Non-pigmented ciliary epithelial cell (primary cell): ENCODE measurements at regions not wholly inside any gene's neighbourhood (a gene's known extent, or its start where the extent isn't known, plus 50 kb on each side); places are given as distances from the start of the nearest gene placed in this dataset.
"Not testable (repeated sequence)": the region's sequence is repeated elsewhere in the genome, so short reads cannot be mapped to it uniquely, and the experiment has no call there.

Experiments
- DNase-seq: peaks from one replicate; pipeline ENCODE4 v3.0.0-alpha.2; 2010; ENCODE audit warnings: low read depth

DNA sequence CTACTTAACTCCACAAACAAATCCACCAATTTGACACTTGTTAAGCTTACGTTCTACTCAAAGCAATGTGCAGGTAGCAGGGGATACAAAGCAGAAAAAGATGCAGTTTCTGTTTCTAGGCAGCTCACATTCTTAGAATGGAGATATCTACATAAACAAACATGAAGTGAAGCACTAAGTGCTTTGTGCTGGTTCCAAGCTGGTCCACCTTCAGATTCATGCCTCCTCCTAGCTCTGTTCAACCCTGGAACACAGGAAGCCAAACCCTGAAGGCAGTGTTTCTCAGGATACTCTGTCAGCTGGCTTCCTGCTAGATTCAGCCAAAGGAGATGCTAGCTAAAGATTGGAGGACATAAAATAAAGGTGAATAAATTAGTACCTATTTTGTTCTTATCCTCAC is 55.3 kb upstream of the NOL4 start:
- no peak for DNase-seq

DNA sequence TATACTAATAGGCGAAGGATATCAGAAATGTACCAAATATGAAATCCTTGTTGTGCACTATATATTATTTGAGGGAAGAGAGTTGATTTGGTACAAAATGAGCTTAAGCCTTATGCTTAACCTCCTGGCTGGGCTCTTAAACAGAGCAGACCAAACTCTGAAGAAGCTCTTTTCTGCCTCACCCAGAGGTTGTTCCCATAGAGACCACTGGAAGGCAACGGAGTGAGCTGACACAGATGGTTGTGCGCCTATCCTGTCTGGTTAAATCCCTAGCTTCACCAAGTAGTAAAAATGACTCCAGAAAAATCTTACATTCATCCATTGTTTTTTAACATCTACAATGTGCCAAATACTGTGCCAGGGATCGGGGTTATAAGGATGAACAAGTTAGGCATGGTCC is 55.9 kb upstream of the NOL4 start:
- no peak for DNase-seq

DNA sequence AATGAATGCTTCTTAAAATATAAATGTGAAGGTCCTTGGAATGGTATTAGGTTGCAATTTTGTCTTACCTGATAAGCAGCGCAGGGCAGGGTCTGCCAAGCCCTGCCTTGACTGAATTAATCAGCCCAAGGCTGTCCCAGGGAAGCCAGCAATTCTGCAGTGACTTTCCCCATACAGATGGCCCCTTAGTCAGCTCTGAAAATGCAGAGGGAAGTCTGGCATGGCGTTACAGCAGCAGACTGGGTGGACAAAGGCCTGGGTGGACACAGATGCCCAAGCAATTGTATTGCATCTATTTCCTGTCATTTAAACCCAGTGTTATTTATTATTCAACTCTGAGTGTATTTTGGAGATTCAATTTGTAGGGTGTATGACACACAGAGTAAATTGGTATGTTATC is 56.6 kb upstream of the NOL4 start:
- DNase-seq, result no peak

DNA sequence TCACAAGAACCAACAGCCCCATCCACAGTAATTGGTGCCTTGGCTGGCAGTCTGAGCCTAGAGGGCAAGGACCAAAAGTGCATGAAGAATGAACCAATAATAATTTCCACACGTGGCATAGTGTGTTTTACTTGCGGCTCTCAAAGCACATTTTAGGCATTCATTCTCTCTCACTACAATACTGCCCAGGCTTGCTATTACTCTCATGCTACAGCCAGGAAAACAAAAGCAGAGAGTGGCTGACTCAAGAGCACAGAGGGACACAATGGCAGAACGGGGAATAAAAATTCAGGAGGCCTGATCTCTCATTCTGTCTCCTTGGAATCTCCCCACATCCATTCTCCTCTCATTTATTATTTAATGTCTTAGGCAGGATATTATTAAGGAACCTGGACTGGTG is 57.0 kb upstream of the NOL4 start:
- DNase-seq, result no peak

DNA sequence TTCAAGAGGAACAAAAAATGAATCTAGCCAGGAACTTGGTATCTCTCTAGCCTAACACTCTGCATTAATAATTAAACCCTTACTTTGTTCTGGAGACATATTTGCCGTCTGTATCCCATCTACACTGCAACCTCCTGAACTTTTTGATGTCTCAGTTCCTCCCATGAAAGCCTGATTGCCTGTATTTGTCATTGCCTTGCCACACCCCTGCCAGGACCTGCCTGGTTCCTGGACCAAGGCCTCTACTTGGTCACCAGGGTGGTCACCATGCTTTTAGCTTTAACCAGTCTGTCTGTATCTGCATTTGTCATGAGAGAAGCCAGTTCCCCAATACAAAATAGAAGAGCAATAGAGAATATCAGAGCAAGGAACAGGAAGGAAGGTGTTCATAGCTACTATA is 58.8 kb upstream of the NOL4 start:
- DNase-seq, result no peak

DNA sequence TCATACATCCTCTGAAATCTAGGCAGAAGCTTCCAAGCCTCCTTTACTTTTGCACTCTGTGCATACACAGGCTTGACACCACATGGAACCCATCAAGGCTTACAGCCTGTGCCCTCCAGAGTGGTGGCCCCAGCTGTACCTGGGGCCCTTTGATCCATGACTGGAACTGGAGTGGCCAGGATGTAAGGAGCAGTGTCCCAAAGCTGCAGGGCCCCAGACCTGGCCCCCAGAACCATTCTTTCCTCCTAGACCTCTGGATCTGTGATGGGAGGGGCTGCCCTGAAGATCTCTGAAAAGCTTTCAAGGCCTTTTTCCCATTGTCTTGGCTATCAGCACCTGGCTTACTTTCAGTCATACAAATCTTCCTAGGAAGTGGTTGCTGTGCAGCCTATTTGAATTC is 63.1 kb upstream of the NOL4 start:
- no peak for DNase-seq

DNA sequence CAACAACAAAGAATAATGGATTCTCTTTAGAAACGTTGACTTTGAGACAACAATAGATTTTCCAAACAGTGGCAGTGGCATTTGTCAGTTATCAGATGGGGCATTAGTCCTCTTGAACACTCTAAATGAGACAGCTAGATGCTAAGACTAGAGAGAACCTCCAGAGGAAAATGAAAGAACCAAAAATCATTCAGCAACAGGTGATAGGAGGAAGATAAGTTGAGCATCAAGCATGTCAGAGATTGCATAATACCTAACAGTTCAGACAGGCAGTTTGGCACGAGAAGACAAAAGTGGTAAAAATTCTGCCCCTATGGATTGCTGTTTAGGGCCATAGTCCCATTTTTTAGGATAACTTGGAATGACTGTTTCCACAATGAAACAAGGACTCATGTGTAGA is 67.9 kb upstream of the NOL4 start:
- no peak for DNase-seq

DNA sequence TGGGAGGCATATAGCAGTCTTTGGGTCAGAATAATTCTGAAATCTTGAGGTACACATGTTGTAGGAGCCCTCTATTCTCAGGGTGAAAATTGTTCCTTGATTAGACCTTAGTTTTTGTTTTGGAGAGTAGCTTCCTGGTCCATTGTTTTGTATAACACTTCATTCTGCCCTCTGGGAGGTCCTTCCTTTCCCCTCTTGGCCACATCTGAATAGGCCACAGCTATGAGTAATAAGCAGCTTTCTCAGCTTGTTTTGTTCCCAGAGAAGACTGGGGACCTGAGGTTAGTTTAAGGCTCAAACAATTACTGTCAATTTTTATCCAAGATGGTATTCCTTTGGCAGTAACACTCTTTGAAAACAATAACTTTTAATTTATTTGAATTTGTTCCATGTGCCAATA is 72.6 kb upstream of the NOL4 start:
- DNase-seq, result no peak

DNA sequence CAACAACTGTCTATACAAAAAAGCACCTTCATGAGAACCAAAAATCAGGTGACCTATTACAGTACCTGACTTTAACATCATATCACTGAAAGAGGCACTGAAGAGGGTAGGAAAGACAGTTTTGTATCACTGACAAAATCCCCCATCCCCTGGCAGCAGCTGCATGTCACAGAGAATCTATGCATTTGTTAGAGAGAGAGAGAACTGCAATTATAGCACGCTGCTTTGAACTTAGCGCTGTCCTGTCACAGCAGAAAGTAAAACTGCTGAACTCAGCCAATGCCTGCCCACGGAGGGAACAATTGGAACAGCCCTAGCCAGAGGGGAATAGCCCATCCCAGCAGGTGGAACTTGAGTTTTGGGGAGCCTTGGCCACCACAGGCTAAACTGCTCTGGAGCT is 75.1 kb upstream of the NOL4 start:
- DNase-seq, result no peak

DNA sequence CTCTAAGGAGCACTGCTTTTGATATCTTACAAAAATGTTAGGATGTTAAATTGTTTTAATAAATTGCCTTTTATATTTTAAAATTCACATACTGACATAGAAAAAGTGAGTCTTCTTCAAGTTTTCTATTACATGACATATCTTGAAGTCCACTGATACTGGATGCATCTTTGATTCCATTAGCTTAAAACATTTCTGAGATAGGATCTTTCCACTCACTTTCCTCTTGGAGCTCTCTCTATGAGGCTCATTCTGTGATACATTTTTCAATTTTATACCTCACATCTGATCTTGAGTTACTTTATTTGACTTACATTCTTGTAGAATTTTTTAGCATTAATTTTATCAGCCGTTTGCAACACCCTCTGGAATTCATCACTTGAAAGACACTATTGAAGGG is 86.8 kb upstream of the NOL4 start:
- no peak for DNase-seq

DNA sequence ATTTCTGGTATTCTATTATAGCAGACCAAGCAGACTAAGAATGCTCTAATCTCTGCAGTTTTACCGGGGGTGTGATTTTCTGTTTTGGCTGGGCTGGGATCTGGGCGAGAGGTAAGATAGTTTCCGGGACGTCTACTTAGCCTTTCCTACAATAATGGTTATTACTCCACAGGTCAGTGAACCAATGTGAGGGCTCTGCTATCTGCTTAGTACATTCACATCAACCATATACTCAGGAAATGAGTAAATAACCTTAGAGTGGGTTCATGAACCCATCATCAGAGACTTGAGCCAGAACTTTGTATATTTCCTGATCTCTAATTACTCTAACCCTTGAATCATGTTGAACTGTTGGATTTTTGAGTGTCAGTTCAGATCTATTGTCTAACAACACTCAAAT is 90.1 kb upstream of the NOL4 start:
- no peak for DNase-seq

DNA sequence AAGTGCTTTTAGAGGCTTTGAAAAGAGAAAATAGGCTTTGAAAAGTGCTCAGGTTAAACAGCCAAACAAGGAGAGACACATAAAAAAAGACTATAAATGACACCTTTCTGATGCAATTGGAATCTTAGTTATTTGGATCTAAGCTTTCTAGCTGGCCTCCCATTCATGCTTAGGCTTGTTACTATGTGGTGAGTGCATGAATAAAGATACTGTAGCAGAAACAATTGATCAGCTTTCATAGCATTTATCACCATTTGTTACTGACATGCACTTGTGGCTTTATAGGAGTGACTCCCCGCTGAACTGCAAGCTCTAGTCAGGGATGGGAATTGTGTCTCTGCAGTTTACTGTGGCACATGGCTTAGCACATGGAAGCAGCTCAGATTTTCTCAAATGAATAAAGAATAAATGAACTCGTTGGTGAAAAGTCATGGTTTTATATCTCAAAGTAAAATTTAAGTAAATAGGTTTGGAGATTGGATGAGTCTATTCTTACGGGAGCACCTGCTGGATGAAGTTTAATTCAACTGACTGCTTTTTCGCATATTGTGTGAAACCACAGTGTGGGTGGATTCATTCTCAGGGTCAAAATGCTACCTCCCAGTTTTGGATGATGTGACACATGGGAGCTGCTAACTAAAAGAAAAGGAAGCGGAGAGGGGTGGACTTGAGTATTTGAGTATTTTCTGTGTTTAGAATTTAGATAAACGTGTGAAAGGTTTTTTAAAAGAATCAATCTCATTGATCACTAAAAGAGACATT is 91.1 kb upstream of the NOL4 start:
- DNase-seq, result no peak

DNA sequence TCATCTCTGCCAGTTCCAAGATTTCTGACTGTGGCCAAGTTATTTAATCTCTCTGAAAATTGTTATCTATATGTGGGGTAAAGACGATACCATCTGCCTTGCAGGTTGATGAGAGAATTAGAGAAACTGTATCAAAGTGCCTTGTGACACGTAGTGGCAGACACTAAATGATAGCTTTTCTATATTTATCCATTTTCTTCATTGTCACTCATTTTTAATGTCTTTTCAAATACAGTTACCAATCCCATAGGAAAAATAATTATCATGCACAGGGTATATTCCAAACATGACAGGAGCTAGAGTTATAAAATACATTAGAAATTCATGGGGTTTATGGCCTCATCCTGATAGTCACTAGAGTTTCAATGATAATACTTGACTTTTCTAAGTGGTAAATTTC is 95.6 kb upstream of the NOL4 start:
- no peak for DNase-seq

DNA sequence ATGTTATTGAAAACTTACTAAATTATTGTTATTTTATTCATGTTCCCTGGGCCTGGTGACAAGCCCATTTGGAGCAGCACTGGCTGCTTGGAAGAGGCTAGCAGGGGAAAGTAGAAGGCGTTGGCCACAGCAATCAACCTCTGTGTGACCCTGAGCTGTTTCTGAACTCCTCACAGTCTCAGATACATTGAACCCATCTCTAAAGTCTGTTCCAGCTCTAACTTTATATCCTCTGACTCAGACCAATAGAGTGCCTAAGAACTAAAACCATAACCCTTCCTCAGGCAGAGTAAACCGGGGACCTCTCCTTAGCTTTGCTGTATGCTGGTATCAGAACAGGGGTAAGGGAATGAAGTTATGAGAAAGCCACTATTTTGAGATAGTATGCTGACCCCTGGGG is 96.4 kb upstream of the NOL4 start:
- DNase-seq, result no peak

DNA sequence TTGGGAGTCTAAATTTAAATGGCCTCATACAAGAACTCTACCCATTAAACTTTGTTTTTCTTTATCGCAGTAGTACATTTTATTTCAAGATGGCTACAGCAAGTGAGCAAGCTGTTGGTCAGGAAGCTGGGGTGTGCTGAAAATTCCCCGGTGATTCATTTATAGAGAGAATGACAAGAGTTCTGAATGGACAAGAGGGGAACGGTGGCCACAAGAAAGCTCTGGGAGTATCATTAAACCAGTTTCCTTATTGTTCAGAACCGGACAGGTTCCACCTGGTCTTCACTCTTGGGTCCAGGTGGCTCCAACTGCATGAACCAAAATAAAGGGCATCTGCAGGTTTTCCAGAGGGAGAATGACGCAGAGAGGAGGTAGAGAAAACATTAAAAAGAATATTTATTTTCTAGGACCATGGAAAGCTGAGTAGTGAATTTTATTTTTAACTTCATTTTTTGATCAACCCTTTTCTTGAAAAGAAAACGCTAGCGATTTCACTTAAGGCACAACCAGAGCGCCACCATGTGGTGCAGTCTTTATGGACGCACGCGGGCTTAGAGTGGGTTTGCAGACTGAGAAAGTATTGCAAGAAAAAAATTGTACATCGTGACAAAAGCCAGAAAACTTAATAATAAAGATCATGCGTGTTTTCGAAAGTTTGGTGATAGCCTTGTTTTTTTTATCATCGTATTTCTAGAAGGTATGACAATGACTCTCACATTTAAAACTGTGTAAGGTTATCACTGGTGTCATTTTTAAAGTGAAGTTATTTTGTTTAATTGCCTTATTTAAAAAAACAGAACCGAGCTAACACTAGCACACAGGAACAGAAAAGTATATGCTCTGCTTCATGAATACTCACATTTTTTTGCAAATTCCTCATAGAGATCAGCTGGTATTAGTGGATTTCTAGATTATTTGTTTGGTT is 97.9 kb upstream of the NOL4 start:
- peak; percentile 40 for DNase-seq

DNA sequence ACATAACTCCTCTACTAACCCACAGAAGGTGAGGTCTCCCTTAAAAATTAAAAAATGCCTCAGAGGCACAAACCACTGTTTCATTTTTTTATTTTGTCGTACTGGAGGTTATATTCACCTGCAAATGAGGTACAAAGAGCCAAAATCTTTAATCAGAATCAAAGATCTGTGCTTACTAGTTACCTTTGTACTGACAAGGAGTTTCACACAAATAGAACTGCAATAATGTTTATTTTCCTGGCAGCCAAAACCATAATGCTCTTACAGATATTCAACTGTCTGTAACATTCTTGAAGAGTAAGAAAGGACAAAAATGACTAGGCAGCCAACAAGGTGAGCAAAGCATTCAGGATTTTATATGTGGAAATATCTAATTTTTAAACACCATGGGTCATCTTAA is 105.1 kb upstream of the NOL4 start:
- no peak for DNase-seq

DNA sequence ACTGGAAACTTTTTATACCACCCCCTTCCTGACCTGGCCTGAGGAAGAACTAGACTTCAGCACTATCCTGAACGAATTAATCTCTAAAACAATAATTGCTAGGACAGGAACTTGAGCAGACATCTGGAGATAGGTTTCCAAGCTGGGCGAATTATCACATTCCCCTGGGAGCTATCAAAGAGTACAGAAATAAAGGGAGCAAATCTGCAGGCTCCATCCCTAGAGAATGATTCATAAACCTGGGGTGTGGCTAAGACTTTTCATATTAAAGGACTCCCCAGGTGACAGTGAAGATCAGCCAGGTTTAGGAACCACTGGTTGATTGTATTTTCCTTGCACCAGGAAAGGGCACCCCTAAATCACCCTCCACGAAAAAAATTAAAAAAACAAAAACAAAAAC is 105.6 kb upstream of the NOL4 start:
- no peak for DNase-seq

DNA sequence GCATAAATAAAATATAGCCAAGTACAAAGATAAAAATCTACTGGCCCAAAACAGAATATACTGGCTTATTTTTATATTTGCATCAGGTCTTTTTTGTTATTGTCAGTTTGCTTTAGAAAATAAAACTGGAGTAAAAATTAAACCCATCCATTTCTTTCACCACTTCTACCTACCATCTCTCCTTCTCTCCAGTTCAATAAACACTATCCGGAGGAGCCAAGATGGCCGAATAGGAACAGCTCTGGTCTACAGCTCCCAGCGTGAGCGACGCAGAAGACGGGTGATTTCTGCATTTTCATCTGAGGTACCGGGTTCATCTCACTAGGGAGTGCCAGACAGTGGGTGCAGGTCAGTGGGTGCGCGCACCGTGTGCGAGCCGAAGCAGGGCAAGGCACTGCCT is 106.2 kb upstream of the NOL4 start:
- DNase-seq, result not testable (repeated sequence)

DNA sequence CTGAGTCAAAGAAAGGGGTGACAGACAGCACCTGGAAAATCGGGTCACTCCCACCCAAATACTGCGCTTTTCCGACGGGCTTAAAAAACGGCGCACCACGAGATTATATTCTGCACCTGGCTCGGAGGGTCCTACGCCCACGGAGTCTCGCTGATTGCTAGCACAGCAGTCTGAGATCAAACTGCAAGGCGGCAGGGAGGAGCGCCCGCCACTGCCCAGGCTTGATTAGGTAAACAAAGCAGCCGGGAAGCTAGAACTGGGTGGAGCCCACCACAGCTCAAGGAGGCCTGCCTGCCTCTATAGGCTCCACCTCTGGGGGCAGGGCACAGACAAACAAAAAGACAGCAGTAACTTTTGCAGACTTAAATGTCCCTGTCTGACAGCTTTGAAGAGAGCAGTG is 106.6 kb upstream of the NOL4 start:
- not testable (repeated sequence) for DNase-seq

DNA sequence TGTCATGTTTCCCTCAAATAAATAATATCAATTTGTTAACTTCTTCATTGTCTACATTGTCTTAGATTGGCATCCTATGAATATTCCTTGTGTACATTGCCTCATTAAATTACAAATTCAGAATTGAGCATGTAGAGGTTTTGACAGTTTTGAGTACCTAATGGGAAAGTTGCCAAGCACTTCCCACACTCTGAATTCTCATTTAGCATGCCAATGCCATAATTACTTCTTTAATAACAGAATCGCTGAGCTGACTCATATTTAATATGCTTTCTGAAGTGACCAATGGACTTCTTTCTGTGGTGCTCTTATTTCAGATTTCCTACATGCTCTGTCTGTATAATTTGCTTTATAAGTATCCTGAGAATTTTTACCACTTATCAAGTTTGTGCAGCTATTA is 114.4 kb upstream of the NOL4 start:
- no peak for DNase-seq

DNA sequence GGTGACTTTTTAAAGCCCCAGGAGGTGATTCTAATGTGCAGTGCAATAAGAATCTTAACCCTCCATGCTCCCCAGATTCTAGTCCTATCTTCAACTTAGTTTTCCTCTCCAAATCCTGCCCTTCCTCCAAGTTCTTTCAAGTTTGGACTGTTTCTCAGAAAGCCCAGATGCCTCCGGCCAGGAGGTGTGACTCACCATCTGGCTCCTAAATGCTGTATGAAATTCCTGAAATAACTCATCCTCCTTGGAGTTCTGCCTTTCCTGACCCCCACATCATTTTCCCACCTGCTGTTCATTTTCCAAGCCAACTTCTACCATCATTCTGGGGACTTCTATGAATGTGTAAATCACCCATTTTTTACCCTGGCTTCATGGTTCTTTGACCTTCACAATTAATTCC is 118.2 kb upstream of the NOL4 start:
- peak; percentile 31 for DNase-seq

DNA sequence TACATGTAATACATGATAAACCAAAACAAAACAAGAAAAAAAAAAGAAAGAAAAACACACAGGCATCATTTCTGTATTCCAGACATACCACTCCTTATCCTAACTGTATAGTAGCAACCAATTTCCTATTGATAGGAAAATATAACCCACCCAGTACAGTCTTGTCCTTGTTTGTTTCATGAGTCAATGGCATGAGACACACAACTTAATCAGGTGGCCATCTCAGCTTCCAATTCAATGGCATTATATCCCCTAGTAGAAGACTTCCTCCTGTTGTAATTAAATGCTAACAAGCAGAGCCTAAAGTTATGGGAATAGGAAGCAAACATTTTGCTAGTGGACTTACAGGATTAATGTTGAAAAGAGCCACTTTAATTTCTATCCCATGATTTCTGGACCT is 121.0 kb upstream of the NOL4 start:
- DNase-seq, result no peak

DNA sequence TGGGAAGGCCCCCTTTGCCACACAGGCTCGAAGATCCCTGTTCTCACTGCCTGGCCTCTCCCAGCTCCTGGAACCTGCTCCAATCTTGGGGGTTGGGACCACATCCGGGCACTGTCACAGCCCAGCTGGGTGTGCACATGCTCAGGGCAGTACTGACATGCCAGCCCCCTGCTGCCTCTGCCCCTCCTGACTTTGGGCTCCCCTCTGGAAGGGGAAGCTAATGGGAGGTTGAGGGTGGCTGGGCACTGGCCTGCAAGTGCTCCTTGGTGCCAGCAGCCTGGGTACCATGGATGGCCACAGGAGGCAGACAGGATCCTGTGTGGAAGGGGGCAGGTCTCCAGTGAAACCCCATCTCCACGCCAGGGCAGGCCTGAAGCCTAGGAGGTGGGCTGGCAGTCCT is 126.1 kb upstream of the NOL4 start:
- no peak for DNase-seq
